IPS DF 6.9 (cell line): ENCODE measurements at regions not wholly inside any gene's neighbourhood (a gene's known extent, or its start where the extent isn't known, plus 50 kb on each side); places are given as distances from the start of the nearest gene placed in this dataset.
"Not testable (repeated sequence)": the region's sequence is repeated elsewhere in the genome, so short reads cannot be mapped to it uniquely, and the experiment has no call there.

Experiments used
- DNase-seq: peaks from one replicate; pipeline ENCODE4 v3.0.0-alpha.2; 2013; ENCODE audit warnings: low read depth, low spot score
- H3K27ac ChIP-seq: one replicate; pipeline ENCODE4 v1.5.1; 2013; ENCODE audit warnings: low read length, control low read depth
- H3K27me3 ChIP-seq: 2 replicates; pipeline ENCODE4 v1.6.1; 2013; ENCODE audit warnings: mild to moderate bottlenecking, low read length; ENCODE audit not compliant: control insufficient read depth, insufficient read depth
- H3K36me3 ChIP-seq: 2 replicates; pipeline ENCODE4 v1.6.1; 2013; ENCODE audit warnings: low read length; ENCODE audit not compliant: control insufficient read depth, insufficient read depth
- H3K4me1 ChIP-seq: 2 replicates; pipeline ENCODE4 v1.6.1; 2013; ENCODE audit warnings: low read length; ENCODE audit not compliant: control insufficient read depth, insufficient read depth
- H3K4me3 ChIP-seq: 2 replicates; pipeline ENCODE4 v1.5.1; 2013; ENCODE audit warnings: mild to moderate bottlenecking, low read length
- H3K9me3 ChIP-seq: 2 replicates; pipeline ENCODE4 v1.6.1; 2013; ENCODE audit warnings: low read length, inconsistent platforms; ENCODE audit not compliant: control insufficient read depth, insufficient read depth
- WGBS: extraction: QIAGEN DNeasy Blood & Tissue Kit; methylation state at CpG from one replicate; pipeline ENCODE4 v1.1.7; 2013; ENCODE audit warnings: mixed read lengths, missing lambda C conversion rate; ENCODE audit not compliant: insufficient read length, insufficient coverage; 5-methylcytosine and 5-hydroxymethylcytosine counted together

DNA sequence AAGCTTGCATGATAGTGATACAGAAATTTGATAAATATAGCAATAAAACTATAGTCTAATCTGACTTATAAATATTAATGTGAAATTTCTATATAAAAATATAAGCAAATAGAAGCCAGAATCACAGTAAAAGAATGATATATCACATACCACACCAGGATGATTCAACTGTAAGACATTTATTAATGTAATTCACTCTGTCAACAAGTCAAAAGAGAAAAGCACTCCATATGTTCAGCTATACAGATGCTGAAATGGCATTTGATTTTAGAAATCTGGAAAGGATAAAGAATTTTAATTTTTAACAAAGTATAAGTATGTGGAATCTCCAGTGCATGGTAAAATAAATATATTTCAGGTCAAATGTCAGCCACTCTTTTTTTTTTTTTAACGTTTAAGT, 372.4 kb downstream of the KCNN2 start:
- H3K4me3 ChIP-seq, result no peak overlapping the region
- no peak for DNase-seq
- no peaks in the 10 kb centered on the region for H3K36me3 ChIP-seq
- H3K9me3 ChIP-seq, result no peaks in the 10 kb centered on the region
- H3K27me3 ChIP-seq, result no peaks in the 10 kb centered on the region
- H3K27ac ChIP-seq, result no peak overlapping the region
- H3K4me1 ChIP-seq, result no peaks in the 10 kb centered on the region
- no CpG with 5 or more reads among the region's 1 CpG for WGBS

DNA sequence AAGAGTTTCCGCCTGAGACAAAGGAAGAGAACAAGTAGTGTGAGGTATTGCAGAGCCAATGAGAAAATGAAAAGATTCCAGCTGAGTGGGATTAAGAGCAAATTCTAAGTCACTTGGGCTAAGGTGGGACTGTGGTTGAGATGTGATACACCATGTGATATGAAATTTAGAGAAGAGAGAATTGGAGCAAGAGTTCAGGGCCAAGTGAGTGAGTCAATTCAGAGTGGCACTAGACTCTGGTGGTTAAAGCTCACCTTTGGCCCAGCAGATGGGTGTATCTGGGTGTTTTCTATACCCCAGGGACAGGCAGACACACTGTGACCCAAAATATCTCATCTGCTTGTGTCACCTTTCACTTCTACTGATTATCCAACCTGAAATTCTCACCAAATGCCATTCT, 368.1 kb downstream of the KCNN2 start:
- DNase-seq, result no peak
- WGBS, result no CpG with 5 or more reads among the region's 1 CpG
- Histone ChIP-seq H3K4me3 (no peak overlapping the region), H3K27ac (no peak overlapping the region), H3K36me3 (no peaks in the 10 kb centered on the region), H3K9me3 (no peaks in the 10 kb centered on the region), H3K27me3 (no peaks in the 10 kb centered on the region), H3K4me1 (no peaks in the 10 kb centered on the region)

DNA sequence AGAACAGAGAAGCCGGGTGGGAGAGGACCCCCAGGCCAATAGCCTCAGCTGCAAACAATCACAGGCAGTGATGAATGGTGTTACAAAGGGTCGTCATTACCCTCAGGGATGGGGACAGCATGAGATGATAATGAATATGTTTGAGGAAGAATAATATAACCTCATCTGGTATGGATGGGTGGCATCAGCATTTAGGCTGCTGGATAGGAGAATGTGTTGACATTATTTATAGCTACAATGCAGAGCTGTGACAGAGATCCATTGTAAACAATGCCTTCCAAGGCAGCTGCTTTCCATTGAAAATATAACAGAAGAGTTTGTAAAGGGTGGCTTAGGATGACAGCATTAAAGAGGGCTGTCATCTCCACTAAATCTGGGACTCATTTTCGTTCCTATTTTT, 365.5 kb downstream of the KCNN2 start:
- WGBS, result no CpG with 5 or more reads among the region's 3 CpGs

DNA sequence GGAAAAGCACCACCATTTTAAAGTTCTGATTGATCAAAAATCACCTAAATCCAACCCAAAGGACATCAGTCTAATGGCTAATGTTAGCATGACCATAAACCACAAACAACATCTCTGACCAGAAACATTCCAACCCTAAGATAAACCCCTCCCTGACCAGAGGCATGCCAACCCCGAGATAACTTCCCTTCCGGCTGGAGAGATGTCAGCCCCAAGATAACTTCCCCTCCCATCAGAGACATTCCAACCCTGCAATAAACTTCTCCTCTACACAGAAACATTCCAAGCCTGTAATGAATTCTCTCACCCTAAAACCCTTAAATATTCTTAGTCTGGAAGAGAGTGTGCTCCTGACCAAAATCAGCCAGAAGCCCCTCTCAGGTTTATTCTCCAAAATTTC, 364.3 kb downstream of the KCNN2 start:
- no CpG with 5 or more reads among the region's 2 CpGs for WGBS
- H3K9me3 ChIP-seq, result peaks cover 2% of the 10 kb centered on the region; the same call in 1 of the 2 replicates
- H3K36me3 ChIP-seq, result no peaks in the 10 kb centered on the region
- H3K27me3 ChIP-seq, result no peaks in the 10 kb centered on the region
- no peak overlapping the region for H3K27ac ChIP-seq
- H3K4me3 ChIP-seq, result no peak overlapping the region
- no peak for DNase-seq
- no peaks in the 10 kb centered on the region for H3K4me1 ChIP-seq

More for the DNA sequence above, 365.5 kb downstream of the KCNN2 start:
- H3K4me1 ChIP-seq, result no peaks in the 10 kb centered on the region
- H3K27me3 ChIP-seq, result no peaks in the 10 kb centered on the region
- no peak for DNase-seq
- peaks cover 2% of the 10 kb centered on the region; the same call in 1 of the 2 replicates for H3K9me3 ChIP-seq
- no peak overlapping the region for H3K27ac ChIP-seq
- no peaks in the 10 kb centered on the region for H3K36me3 ChIP-seq
- H3K4me3 ChIP-seq, result no peak overlapping the region

DNA sequence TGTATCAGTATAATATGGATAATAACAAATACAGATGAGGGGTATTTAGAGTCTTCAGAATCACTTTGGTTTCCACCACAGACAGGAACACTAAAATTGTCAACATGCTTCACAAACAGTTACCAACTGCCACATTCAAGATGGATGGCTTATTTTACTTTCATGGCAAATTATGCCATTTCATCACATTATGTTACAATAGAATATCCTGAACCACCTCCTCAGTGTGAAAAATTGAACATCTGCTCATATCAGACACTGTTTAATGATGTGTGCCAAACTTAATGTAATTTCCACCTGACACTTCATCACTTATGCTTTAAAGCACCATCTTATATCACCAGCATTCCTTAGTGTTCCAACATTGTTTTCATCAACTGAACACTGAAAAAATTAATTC, 357.4 kb downstream of the KCNN2 start:
- no peaks in the 10 kb centered on the region for H3K4me1 ChIP-seq
- H3K27me3 ChIP-seq, result no peaks in the 10 kb centered on the region
- H3K27ac ChIP-seq, result no peak overlapping the region
- no peak for DNase-seq
- H3K9me3 ChIP-seq, result peaks cover 2% of the 10 kb centered on the region; the same call in 1 of the 2 replicates
- H3K4me3 ChIP-seq, result no peak overlapping the region
- no peaks in the 10 kb centered on the region for H3K36me3 ChIP-seq

DNA sequence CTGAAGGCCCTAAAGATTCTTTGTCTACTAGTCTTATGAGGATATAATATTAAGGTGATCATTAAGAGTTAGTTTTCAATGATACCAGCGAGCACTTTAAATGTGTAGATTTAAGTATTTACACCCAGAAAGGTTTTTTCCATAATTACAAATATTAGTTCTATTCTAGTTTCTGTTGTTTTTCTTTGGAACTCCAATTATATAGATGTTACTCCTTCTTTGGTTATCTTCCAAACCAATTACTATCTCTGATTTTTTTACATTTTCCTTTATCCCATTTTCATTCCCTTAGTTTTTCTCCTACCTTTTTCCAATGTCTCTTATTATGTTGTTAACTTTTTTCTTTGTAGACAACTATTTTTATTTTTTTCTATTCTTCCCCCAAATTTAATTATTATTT, 355.1 kb downstream of the KCNN2 start:
- Histone ChIP-seq H3K4me1 (no peaks in the 10 kb centered on the region), H3K27me3 (no peaks in the 10 kb centered on the region), H3K27ac (no peak overlapping the region), H3K36me3 (no peaks in the 10 kb centered on the region), H3K9me3 (no peaks in the 10 kb centered on the region; the same call in 1 of the 2 replicates), H3K4me3 (no peak overlapping the region)
- DNase-seq, result no peak
- WGBS, result no CpG with 5 or more reads among the region's 1 CpG

DNA sequence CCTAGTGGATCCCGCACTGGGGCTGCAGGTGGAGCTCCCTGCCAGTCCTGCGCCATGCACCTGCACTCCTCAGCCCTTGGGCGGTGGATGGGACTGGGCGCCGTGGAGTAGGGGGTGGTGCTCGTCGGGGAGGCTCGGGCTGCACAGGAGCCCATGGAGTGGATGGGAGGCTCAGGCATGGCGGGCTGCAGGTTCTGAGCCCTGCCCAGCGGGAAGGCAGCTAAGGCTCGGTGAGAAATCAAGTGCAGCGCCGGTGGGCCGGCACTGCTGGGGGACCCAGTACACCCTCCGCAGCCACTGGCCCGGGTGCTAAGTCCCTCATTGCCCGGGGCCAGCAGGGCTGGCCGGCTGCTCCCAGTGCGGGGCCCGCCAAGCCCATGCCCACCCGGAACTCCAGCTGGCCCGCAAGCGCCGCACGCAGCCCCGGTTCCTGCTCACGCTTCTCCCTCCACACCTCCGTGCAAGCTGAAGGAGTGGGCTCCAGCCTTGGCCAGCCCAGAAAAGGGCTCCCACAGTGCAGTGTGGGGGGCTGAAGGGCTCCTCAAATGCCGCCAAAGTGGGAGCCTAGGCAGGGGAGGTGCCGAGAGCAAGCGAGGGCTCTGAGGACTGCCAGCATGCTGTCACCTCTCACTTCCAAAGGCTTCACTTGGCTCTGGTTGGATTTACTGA, 342.5 kb downstream of the KCNN2 start:
- no CpG with 5 or more reads among the region's 31 CpGs for whole genome bisulfite sequencing
- not testable (repeated sequence) for H3K9me3 ChIP-seq, H3K4me1 ChIP-seq, H3K27ac ChIP-seq, DNase-seq, H3K27me3 ChIP-seq, H3K4me3 ChIP-seq, H3K36me3 ChIP-seq

DNA sequence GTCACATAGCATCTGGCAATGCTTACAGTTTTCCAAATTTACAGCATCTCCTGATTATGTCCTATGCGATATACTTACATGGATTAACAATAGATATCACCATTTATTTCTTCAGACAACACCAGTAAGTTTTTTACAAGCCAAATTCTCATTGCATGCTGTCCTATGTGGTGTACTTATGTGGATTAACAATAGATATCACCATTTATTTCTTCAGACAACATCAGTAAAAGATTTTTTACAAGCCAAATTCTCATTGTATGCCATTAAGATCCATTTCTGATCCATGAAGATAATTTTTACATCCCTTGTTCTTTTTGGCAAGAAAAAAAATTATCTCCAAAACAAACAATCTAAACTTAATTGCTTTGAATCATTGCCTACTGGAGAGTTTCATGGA, 340.9 kb downstream of the KCNN2 start:
- WGBS, result no CpG with 5 or more reads among the region's 1 CpG
- no peaks in the 10 kb centered on the region for H3K27me3 ChIP-seq
- no peak overlapping the region for H3K27ac ChIP-seq
- H3K4me1 ChIP-seq, result no peaks in the 10 kb centered on the region
- no peaks in the 10 kb centered on the region for H3K9me3 ChIP-seq
- no peak for DNase-seq
- H3K4me3 ChIP-seq, result no peak overlapping the region
- no peaks in the 10 kb centered on the region for H3K36me3 ChIP-seq

DNA sequence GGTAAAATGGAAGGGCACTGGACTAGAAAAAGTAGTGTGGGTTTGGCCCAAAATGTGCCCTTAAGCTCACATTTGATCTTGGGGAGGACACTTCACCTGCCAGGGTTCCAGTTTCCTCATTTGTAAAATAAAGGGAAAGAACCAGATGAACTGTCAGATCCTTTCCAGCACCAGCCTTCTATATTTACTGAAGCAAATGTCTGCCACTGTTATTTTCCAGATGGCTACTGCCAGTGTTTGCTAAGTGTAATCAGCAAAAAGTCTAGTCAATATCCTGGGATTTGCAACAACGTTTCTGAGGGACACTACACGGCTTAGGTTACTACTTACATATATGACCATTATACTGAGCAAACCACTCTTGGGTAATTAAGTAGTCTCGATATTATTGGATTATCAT, 340.3 kb downstream of the KCNN2 start:
- H3K4me1 ChIP-seq, result no peaks in the 10 kb centered on the region
- DNase-seq, result no peak
- H3K9me3 ChIP-seq, result no peaks in the 10 kb centered on the region
- H3K36me3 ChIP-seq, result no peaks in the 10 kb centered on the region
- H3K27me3 ChIP-seq, result no peaks in the 10 kb centered on the region
- H3K27ac ChIP-seq, result no peak overlapping the region
- no CpG with 5 or more reads among the region's 3 CpGs for WGBS
- no peak overlapping the region for H3K4me3 ChIP-seq

DNA sequence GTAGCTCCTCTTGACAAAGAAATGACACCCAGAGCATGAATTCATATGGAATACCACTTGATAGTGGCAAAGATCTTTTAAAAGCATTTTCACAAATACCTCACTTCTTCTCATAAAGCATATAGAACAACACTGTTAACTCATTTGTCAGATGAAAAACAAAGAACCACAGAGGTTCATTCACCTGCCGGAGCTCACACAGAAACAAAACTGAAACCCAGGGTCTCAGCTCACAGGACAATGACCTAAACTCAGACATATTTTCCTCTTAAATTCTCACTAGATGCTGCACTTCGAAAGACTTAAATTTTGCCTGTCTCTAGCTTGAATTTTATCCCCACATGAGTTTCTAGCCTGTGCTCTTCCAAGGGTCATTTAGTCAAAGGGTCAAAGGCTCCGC, 339.0 kb downstream of the KCNN2 start:
- DNase-seq, result no peak
- no peak overlapping the region for H3K27ac ChIP-seq
- no peaks in the 10 kb centered on the region for H3K36me3 ChIP-seq
- WGBS, result no CpG with 5 or more reads among the region's 3 CpGs
- no peaks in the 10 kb centered on the region for H3K9me3 ChIP-seq
- no peak overlapping the region for H3K4me3 ChIP-seq
- H3K4me1 ChIP-seq, result no peaks in the 10 kb centered on the region
- H3K27me3 ChIP-seq, result no peaks in the 10 kb centered on the region

DNA sequence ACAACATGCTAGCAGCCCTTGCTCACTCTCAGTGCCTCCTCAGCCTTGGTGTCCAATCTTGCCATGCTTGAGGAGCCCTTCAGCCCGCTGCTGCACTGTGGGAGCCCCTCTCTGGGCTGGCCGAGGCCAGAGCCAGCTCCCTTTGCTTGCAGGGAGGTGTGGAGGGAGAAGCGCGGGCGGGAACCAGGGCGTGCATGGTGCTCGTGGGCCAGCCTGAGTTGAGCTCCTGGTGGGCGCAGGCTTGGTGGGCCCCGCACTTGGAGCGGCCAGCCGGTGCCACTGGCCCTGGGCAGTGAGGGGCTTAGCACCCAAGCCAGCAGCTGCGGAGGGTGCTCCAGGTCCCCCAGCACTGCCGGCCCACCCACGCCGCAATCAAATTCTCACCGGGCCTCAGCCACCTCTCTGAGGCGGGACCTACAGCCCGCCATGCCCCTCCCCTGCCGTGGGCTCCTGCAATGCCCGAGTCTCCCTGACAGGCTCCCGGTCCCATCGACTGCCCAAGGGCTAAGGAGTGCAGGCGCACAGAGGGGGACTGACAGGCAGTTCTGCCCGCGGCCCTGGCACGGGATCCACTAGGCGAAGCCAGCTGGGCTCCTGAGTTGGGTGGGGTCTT, 333.5 kb downstream of the KCNN2 start:
- Histone ChIP-seq H3K4me3 (no peak overlapping the region), H3K27me3 (no peaks in the 10 kb centered on the region), H3K4me1 (no peaks in the 10 kb centered on the region), H3K27ac (no peak overlapping the region), H3K36me3 (no peaks in the 10 kb centered on the region), H3K9me3 (no peaks in the 10 kb centered on the region)
- WGBS, result no CpG with 5 or more reads among the region's 27 CpGs
- DNase-seq, result no peak
